CD4-positive, alpha-beta T cell treated with Interleukin-1 beta for 1 hour (primary cell): ENCODE measurements at regions not wholly inside any gene's neighbourhood (a gene's known extent, or its start where the extent isn't known, plus 50 kb on each side); places are given as distances from the start of the nearest gene placed in this dataset.
"Not testable (repeated sequence)": the region's sequence is repeated elsewhere in the genome, so short reads cannot be mapped to it uniquely, and the experiment has no call there.

Experiments used
- DNase-seq, 2 donors: peaks; one replicate each; pipeline ENCODE4 v3.0.0-alpha.2; 2020 to 2022

DNA sequence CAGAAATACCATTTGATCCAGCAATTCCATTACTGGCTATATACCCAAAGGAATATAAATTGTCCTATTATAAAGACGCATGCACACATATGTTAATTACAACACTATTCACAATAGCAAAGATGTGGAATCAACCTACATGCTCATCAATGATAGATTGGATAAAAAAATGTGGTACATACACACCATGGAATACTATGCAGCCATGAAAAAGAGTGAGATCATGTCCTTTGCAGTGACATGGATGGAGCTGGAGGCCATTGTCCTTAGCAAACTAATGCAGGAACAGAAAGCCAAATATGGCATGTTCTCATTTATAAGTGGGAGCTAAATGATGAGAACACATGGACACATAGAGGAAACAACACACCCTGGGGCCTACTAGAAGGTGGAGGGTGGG lies 78.3 kb upstream of the EED start:
- DNase-seq: not testable (repeated sequence)

DNA sequence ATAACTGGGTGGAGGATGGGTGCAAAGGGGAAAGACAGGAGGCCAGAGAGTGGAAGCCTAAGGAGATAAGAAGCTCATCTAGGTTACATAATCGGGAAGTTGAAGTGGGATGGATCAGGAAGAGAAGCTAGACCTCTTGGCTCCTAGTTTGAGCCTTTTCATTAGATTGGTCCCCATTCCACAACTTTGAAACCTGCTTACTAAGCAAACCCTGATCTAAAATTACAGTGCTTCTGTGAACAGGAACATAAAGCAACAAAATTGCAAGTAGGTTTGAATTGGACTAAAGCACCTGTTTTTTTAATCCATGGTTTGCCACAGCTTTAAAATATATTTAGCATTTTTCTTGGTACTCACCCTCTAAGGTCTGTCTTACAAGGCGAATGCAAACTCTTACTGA lies 80.4 kb upstream of the EED start:
- DNase-seq: no peak

DNA sequence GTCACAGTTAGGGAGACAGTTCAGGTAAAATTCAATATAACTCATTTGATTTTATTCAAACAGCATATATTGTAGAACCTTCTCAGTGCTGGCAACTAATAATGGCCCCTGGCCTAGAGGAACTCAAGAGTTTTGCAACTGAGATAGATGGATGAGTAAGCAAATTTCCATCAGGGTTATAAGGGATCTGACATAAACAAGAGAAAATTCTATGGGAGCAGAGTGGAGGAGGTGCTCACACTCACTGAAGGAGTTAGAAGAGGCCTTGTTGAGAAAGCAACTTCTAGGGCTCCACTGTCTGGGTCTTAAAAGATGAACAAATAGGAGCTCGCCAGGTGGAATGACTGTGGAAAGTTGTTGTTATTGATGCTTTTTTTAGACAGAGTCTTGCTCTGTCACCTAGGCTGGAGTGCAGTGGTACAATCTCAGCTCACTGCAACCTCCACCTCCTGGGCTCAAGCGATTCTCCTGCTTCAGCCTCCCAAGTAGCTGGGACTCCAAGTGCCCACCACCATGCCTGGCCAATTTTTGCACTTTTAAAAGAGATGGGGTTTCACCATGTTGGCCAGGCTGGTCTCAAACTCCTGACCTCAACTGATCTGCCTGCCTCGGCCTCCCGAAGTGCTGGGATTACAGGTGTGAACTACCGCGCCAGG lies 81.2 kb upstream of the EED start:
- DNase-seq: not testable (repeated sequence)

DNA sequence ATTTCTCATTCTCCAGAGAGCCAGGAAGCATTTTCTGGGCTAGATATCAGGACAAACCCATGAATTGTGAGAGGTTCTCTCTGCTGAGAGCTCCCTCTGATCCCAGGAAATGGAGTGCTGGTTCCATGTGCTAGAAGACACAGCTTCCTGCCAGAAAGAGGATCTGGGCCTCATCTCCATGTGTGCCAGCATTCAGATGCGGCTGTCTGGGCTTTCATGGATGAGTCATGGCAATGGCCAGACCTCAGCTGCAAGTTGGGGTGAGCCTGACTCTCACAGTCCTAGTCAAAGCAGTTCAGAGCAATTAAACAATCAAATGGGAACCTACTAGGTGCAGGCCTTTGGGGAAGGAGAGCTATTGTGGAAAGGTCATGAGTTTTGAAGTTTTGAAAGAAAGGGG lies 82.3 kb upstream of the EED start:
- peak in 1 of 2 donors; percentile 65 for DNase-seq

DNA sequence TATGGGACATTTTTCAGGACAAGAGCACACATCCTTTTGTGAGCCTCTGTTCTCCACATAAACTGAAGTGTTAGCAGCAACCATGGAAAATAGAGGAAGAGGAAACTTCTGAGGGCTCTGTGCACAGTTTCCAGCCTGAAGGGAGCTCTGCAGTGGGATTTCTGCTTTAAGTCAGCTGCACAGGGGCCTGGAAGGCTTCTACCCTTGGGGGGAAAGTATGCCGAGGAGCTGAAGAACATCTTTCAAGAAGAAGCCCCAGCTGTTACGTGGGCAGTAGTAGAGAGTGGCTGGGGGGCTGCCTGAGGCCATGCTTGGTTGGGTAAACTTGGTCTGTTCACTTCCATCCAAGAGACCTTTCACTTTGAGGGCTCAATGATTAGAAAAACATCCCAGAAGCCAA lies 82.7 kb upstream of the EED start:
- DNase-seq: no peak

DNA sequence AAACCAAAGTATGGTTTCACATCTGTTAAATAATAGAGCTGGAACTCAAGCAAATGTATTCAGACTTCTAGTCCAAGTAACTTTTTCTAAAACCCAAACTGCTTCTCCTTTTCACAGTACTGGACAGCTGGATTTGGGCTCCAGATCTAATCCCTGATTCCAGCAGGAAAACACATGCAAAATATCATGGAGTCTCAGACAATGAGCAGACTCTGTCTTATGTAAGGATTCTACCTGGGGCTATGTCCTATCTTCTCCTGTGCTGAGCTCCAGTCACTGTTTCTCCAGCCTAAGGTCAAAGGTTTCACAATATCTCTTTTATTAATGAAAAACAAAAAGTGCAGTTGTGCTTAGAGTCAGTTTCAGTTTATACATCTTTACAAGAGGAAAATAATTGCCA lies 83.2 kb upstream of the EED start:
- DNase-seq: no peak

DNA sequence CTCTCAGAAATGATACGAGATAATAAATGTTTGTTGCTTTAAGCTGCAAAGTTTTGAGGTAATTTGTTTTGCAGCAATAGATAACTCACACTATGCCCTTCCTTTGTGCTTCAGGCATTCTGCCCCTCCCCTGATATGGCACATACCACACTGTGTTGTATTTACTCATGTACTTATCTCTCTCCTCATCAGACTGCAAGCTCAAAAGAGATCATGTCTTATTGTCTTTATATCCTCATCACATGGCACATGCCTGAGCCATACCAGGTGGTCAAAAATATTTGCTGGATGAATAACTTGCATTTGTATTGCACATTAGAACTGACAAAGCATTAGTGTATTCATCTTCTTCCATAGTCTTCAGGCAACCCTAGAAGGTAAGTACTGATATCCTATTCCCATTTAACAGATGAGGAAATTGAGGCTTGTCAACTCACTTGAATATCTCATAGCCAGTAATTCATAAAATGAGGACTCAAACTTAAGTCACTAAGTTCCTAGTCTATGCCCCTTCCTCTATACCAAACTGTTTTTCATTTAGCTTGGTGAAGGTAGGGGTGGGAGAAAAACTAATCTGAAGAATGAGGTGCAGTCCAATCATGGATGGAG lies 83.9 kb upstream of the EED start:
- no peak for DNase-seq

DNA sequence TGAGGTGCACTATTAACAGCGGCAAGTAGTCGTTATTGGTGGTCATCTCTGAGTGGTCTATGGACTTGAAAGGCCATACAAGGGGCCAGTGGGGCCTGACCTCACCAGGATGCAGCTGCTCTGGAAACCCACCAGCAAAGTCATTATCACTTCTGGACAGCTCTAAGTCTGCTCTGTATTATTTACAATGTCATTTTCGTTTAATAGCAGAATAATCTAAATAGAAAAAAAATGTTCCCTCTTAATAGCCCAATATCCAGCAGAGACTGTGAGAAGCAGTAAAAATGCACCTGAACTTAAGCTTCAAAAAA lies 85.0 kb upstream of the EED start:
- no peak for DNase-seq

DNA sequence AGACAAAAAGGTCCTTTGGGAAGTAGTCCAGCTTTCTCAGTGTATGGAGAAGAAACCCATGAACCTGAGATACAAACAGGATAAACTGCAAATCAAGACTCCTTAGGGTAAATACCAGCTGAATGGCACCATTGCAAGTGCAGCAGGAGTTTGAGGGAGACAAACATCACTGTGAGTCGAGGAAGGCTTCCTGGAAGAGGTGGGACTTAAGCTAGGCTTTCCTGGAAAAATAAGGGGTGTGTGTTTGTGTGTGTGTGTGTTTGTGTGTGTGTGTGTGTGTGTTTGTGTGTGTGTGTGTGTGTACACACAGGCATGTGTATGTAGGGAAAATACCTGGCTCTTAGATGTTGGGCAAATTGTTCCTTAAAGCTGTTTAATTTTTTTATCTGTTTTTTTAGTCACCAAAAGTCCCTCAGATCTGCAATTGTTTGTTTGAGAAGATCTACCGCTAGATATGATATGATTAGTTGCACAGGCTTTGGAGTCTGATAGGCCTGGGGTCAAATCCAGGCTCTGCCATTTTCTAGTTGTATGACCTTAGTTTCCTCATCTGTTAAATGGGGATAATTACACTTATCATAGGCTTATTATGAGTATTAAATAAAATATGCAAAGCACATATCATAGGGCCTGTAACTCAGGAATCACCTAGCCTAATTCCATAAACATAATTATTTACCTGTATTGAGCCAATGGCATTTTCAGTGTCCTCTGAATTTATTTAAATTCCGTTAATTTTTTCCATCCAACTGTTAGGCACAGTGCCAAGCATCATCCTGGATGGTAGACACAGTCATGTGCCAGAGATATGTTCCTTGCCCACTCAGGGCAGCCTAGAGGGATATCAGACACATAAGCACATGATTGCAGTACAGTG lies 85.6 kb upstream of the EED start:
- no peak for DNase-seq

DNA sequence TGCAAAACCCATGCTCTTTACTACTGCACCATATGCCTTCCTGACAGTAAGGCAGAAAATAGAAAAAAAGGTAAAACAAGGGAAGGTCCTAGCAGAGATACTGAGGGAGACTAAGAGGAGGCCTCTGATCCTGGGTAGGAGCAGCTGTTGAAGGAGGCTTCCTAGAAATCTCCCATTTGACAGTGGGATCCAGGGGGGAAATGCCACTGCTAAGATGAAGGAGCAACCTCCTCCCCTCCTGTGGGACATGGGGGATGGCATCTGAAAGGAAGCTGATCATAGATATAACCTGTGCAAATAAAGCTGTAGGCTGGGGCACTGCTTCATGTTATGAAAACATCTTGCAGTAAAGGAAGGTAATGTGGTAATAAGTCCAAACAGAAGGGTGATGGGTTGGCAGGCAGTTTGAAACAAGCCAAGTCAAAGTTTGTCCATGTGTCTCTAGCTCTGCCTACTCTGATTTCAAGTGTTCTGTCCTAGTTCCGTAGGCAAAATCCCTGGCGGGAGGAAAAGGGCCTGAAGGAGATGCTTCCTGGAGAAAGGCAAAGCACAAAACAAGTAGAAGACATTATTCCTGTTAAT lies 86.7 kb upstream of the EED start:
- DNase-seq: no peak

DNA sequence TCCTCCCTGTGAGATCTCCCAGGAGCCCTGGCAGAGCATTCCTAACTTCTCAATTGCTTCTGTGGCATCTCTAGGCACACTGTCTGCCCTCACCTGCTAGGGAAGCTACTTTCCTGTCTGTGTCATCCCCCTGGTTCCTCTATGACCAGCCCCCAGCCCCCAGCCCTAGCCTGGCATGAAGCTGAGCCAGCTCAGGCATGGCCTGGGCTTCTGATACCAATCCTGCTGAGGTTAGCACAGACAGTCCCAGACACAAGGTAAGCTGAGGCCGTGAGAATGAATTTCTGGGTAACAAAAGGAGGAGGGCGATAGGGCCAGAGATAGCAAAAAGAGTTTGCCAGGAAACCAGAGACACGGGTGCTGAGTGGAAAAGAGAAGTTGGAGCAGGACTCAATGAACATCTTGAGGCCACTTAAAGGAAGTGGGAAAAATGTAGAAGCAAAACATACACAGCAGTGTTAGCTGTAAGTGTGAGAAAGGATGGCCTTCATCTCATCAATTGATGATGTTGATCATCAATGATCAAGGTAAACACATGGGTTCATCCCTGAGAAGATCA lies 87.6 kb upstream of the PICALM start:
- no peak for DNase-seq

DNA sequence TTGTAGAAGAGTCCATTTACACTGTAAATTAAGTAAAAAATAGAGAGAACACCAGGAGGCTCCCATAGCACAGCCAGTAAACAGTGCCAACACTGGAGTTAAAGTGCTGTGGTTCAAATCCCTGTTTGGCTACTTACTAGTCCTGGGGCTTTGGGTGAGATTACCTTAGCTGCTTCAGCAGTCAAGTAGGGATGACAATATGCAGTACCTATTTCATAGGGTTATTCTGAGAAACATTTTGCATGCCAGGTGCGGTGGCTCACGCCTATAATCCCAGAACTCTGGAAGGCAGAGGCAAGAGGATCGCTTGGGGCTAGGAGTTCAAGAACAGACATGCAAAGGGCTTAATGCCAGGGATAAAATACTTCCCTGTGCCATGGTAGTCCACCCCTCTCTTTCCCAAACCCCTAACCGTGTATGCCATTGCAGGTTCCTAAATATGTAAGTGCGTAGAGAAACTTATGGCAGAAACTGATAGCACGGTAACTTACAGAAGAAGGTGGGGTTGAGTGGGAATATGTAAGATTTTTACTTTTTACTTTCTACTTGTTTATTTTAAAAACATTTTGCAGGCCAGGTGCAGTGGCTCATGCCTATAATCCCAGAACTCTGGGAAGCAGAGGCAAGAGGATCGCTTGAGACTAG lies 86.4 kb upstream of the PICALM start:
- no peak for DNase-seq

DNA sequence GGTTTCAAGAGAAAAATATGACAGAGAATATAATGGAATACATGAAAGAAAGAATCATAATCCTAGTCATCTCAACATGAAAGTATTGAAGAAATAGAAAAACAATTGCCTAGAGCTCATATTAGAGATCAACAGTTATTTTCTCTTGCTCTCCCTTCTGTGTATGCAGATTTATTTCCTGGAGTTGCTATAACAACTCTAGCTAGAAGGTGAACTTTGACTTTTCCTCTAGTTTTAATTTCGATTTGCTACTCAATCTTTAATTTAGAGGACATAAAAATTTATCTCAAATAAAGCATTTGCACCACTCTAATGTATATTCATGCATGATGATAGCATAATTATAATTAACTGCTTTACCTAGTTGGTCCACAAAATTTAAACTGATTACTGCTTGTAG lies 84.6 kb upstream of the PICALM start:
- DNase-seq: no peak

DNA sequence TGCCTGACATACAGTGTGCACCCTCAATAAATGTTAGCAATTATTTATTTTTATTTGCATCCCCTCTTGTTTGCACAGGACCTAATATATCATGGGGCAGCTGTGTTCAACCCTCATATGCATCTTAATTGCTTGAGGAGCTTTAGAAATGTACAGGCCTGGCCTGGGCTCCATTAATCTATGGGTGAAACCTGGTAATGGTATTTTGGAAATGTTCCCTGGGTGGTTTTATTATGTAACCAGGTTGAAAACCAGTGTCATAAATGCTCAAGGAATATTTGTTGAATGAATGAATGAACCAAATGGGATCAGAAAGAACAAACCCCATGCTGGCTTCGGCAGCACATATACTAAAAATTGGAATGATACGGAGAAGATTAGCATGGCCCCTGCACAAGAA lies 84.0 kb upstream of the PICALM start:
- DNase-seq: no peak

DNA sequence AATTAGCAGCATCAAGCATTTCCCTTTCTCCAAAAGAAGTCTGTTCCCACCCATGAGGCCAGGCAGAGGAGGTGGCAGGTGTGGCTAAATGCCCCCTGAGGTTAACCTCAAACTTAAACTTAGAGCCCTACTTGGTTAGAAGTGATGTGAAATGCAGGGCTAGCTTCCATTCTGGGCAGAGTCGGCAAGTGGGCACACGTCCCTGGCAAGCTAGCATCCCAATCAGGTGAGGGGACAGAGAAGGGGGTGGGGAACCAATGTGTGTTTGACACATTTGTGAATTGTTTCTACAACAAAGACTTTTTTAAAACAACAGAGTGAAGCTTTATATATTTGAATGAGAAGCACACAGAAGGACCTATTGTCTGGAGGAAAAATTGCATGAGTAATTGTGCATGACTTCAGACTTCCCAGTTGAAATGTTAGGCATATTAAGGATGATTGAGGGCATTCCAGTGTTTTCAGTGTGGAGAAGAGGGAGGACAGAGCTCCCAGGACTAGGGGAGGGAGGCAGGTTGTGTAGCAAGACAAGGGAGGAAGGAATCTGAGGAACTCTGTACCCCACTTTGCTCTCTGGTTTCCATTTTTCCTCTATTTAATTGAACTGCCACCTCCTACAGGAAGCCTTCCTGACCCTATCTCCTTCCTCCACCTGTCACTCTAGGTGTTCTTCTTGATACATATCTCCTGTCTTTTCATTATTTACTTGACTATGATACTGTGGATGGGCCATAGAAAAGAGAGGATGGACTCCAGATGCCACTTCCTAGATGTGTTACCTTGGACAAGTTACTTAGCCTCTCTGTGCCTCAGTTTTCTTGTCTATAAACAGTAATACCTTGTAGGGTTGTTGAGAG lies 83.3 kb upstream of the PICALM start:
- DNase-seq: no peak

DNA sequence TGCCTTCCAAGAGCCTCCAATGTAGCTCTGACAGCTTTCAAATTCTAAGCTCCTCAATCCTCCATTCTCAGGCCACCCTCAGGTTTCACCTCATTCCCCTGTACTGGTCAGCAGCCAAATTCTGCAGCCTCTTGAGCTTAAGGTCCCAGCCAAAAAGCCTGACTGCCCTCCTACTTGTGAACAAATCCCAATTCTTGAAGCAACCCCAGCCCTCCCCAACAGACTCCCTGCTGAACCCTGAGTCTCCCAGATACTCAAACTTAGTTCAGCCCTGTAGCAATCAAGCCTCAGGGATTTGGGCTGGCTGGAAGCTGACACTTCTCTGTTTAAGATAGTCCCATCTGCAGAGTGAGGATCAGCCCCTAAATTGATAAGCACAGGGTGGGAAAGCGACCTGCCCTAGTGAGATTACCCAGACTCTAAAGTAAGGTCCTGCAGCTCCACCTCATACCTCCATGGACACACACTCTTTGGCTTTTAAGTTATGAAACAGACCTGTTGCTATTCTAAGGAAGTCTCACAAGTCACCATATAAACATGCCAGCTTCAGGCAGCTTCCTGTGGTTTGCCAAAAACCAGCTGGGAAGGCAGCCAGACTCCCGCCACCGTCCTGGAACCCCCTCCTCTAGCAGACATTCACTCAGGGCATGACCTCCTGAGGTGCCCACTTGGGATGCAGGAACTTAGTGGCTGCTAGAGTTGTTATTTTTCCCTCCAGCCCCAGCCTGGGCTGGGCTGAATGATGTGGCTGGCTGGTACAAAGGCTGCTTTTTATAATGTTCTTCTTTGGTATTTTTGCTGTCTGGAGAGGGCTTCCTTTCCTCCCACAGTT lies 82.5 kb upstream of the PICALM start:
- no peak for DNase-seq

DNA sequence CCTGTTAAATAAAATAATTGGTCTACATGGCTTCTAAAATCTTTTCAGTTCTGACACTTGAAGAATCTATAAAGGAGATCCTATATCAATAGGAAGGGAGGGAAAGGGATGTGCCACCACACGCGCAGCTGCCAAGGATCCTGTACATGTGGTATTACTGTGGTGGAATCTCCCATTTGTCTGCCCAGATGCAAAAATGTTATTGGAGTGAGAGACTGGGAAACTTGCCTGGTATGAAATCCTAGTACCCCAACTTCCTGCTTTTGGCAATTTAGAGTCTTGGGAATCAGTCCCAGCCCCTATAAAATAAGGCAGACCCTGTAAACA lies 81.9 kb upstream of the PICALM start:
- DNase-seq: no peak

DNA sequence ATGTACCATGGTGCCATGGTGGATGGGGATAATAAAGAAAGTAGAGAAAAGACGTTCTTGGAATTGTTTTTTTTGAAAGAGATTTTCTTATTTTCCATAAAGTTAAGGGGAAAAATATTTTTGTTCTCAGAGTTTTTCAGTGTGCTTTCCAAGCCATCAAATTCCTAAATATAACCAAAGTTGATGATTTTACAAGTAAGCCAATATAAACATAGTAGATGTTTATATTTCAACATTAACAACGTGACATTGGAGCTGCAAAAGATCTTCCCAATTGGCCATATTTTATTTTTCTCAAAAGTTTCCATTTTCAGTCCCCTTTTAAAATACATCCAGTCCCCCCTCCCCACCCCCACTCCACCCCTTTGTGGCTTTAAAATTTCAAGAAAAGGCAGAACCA lies 80.9 kb upstream of the PICALM start:
- DNase-seq: no peak

DNA sequence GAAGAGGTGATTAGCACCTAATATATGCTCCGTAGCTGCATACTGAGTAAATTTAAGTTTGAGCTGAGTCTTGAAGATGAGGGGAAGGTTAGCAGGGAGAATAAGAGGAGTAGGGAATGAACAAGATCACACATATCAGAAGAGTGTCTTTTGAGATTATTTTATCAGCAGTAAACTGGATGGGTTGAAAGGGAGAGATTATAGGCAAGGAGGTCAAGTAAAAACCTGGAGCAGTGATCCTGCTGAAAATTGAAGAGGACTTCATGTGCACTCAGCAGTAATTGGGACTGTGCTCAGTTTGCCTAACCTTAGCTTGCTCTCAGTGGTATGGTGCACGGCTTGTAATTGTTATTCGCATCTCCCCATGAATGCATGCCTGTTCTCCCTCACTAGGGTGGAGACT lies 79.5 kb upstream of the PICALM start:
- DNase-seq: no peak

DNA sequence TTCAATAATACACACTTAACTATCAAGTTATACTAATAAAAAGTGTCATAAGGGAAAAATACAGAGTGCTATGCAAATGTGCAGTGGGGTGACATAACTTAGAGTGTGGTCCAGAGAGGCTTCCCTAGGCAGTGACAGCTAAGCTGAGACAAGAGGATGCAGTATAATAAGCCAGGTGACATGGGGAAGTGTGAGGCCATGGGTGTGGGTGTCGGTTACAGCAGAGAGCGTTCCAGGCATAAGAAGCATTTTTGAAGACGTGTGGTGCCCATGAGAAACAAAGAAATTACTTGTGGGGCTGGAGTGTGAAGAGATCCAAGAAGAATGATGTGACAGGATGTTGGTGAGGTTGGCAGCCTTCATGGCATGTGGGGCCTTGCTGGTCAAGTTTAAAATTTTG lies 78.1 kb upstream of the PICALM start:
- no peak for DNase-seq

DNA sequence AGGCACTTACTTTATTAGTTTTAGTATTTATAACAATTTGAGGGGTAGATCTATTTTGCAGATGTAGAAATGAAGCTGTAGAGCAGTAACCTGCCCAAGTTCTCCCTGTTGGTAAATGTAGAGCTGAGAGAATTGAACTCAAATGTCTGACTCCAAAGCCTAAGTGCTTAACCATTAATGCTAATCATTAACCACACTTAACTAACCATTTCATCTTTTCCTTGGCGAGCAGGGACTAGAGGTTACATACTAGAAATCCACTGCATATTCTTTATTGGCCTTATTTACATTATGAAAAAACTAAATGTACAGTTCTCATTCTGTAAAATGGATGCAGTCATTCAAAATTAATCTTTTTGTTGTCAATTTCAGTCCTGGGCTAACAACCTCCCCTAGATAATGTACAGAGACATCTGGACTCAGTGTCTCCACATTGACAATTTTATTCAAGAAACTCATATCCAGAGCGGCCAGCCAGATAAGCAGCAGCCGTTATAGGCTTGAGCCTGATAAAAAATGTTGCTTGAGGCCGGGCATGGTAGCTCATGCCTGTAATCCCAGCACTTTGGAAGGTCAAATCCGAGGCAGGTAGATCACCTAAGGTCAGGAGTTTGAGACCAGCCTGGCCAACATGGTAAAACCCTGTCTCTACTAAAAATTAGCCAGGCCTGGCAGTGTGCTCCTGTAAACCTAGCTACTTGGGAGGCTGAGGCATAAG lies 76.7 kb upstream of the PICALM start:
- no peak for DNase-seq
